Stomach (tissue), 4 donors: ENCODE measurements at regions not wholly inside any gene's neighbourhood (a gene's known extent, or its start where the extent isn't known, plus 50 kb on each side); places are given as distances from the start of the nearest gene placed in this dataset.

Experiments used
- EP300 ChIP-seq: sonication (generic); formaldehyde crosslinking; IDR thresholded peaks from one replicate; pipeline ENCODE4 v1.6.1; 2017; ENCODE audit warnings: antibody characterized with exemption
- POLR2A ChIP-seq, 4 donors: fragments of 450-650 bp; IDR thresholded peaks; one replicate each; pipeline ENCODE4 v1.6.1; 2016; ENCODE audit warnings: antibody characterized with exemption in 4 of 4, control low read depth in 2 of 4, mild to moderate bottlenecking in 1 of 4, moderate library complexity in 1 of 4
- POLR2AphosphoS5 ChIP-seq, 3 donors: sonication (generic); formaldehyde crosslinking; IDR thresholded peaks; one replicate each; pipeline ENCODE4 v1.6.1; 2016; ENCODE audit warnings: antibody characterized with exemption in 3 of 3
- TF ChIP-seq, protein P1 (sequence below), 7 experiments: fragments of 450-650 bp in 4 of 7; fragments of 200-600 bp in 3 of 7; sonication (generic) in 3 of 7; IDR thresholded peaks; one replicate each; pipeline ENCODE4 v1.5.1; 2016 to 2019; ENCODE audit warnings: antibody characterized with exemption in 7 of 7, control low read depth in 2 of 7, mild to moderate bottlenecking in 1 of 7

GRCh38 chr18:29556070-29556469 lies 1379.1 kb upstream of the CDH2 start:
- TF ChIP-seq, protein P1, sequence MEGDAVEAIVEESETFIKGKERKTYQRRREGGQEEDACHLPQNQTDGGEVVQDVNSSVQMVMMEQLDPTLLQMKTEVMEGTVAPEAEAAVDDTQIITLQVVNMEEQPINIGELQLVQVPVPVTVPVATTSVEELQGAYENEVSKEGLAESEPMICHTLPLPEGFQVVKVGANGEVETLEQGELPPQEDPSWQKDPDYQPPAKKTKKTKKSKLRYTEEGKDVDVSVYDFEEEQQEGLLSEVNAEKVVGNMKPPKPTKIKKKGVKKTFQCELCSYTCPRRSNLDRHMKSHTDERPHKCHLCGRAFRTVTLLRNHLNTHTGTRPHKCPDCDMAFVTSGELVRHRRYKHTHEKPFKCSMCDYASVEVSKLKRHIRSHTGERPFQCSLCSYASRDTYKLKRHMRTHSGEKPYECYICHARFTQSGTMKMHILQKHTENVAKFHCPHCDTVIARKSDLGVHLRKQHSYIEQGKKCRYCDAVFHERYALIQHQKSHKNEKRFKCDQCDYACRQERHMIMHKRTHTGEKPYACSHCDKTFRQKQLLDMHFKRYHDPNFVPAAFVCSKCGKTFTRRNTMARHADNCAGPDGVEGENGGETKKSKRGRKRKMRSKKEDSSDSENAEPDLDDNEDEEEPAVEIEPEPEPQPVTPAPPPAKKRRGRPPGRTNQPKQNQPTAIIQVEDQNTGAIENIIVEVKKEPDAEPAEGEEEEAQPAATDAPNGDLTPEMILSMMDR (IDR thresholded peaks at IDR 0.05), result no peak
- TF ChIP-seq POLR2AphosphoS5 (IDR thresholded peaks at IDR 0.05), result no peak
- TF ChIP-seq EP300, result no peak
- no peak for TF ChIP-seq POLR2A (IDR thresholded peaks at IDR 0.05)
